Fibroblast of lung (primary cell): ENCODE measurements at regions not wholly inside any gene's neighbourhood (a gene's known extent, or its start where the extent isn't known, plus 50 kb on each side); places are given as distances from the start of the nearest gene placed in this dataset.
"Not testable (repeated sequence)": the region's sequence is repeated elsewhere in the genome, so short reads cannot be mapped to it uniquely, and the experiment has no call there.

ENCODE experiments used
- DNase-seq, 2 donors: peaks; one replicate each; pipeline versions ENCODE4 v3.0.0 to v3.0.0-alpha.2; 2010; ENCODE audit warnings: low read depth in 2 of 2
- H2AFZ ChIP-seq: 2 replicates; pipeline ENCODE4 v1.5.1; 2012; ENCODE audit warnings: low read length, control low read depth, inconsistent platforms
- H3K27ac ChIP-seq: 2 replicates; pipeline ENCODE4 v1.5.1; 2011; ENCODE audit warnings: low read length, control low read depth; ENCODE audit not compliant: insufficient read depth
- H3K27me3 ChIP-seq: 2 replicates; pipeline ENCODE4 v1.5.1; 2011; ENCODE audit warnings: mild to moderate bottlenecking, low read length; ENCODE audit not compliant: control insufficient read depth, insufficient read depth
- H3K36me3 ChIP-seq: 2 replicates; pipeline ENCODE4 v1.5.1; 2011; ENCODE audit warnings: low read length; ENCODE audit not compliant: control insufficient read depth, insufficient read depth
- H3K4me1 ChIP-seq: 2 replicates; pipeline ENCODE4 v1.5.1; 2011; ENCODE audit warnings: low read length; ENCODE audit not compliant: control insufficient read depth, insufficient read depth; ENCODE audit errors: extremely low read depth
- H3K4me2 ChIP-seq: 2 replicates; pipeline ENCODE4 v1.5.1; 2011; ENCODE audit warnings: low read length, control low read depth; ENCODE audit not compliant: insufficient read depth; ENCODE audit errors: extremely low read depth
- H3K4me3 ChIP-seq, 4 experiments: fragments of 200-600 bp in 1 of 4; sonication (generic) in 1 of 4; replicated peaks in 1 of 4; 2 replicates each; pipeline ENCODE4 v1.5.1; 2011 to 2016; ENCODE audit warnings: low read length in 4 of 4, low read depth in 3 of 4, mild to moderate bottlenecking in 3 of 4, control low read depth in 2 of 4, inconsistent platforms in 1 of 4, mixed read lengths in 1 of 4; ENCODE audit not compliant: insufficient read depth in 1 of 4; ENCODE audit errors: control extremely low read depth in 1 of 4
- H3K79me2 ChIP-seq: 2 replicates; pipeline ENCODE4 v1.5.1; 2012; ENCODE audit warnings: mild to moderate bottlenecking, low read length, inconsistent platforms; ENCODE audit not compliant: control insufficient read depth, insufficient read depth
- H3K9ac ChIP-seq: 2 replicates; pipeline ENCODE4 v1.5.1; 2011; ENCODE audit warnings: mild to moderate bottlenecking, low read length, control low read depth; ENCODE audit not compliant: insufficient read depth
- H3K9me3 ChIP-seq: 2 replicates; pipeline ENCODE4 v1.5.1; 2012; ENCODE audit warnings: low read depth, low read length; ENCODE audit not compliant: control insufficient read depth, insufficient read depth
- H4K20me1 ChIP-seq: 2 replicates; pipeline ENCODE4 v1.5.1; 2011; ENCODE audit warnings: low read length; ENCODE audit not compliant: control insufficient read depth, insufficient read depth; ENCODE audit errors: extremely low read depth
- EZH2 ChIP-seq: IDR thresholded peaks from 2 replicates; pipeline ENCODE4 v1.5.1; 2012; ENCODE audit warnings: low read length, control low read depth, mild to moderate bottlenecking; ENCODE audit errors: missing control alignments
- TF ChIP-seq, protein P1 (sequence below), 2 donors: IDR thresholded peaks in 1 of 2; conservative IDR thresholded peaks in 1 of 2; 1 replicate in 1 of 2; 2 replicates in 1 of 2; pipeline ENCODE4 v1.5.1; 2011 to 2012; ENCODE audit warnings: low read length in 2 of 2, control low read depth in 1 of 2, inconsistent platforms in 1 of 2, low read depth in 1 of 2, mild to moderate bottlenecking in 1 of 2

DNA sequence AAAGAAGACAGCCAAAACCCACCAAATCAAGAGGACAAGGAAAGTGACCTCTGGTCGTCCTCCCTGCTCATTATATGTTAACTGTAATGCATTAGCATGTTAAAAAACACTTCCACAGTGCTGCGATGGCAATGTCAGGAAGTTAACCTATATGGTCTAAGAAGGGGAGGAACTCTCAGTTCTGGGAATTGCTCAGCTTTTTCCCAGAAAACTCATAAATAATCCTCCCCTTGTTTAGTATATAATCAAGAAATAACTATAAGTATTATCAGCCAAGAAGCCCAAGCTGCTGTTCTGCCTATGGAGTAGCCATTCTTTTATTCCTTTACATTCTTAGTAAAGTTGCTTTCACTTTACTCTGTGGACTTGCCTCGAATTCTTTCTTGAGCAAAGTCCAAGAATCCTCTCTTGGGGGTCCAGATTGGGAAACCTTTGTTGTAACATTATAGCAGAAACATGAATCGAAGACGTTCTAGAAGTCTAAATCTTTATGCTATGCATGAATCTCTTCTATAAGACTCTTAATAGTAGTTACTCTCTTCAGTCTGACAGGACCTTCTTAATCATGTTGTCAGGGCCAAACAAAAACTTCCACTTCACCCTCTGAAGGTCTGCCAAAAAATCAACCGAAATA, 110.0 kb upstream of the VANGL1 start:
- Histone ChIP-seq H3K9me3 (no peaks in the 10 kb centered on the region), H3K36me3 (no peaks in the 10 kb centered on the region), H3K4me3 (peak overlapping the region in 1 of 4 experiments; percentile 8), H3K27ac (no peak overlapping the region), H3K4me2 (no peak overlapping the region), H3K4me1 (peaks cover 2% of the 10 kb centered on the region), H3K27me3 (no peaks in the 10 kb centered on the region), H2AFZ (no peak overlapping the region), H4K20me1 (no peaks in the 10 kb centered on the region), H3K9ac (no peak overlapping the region), H3K79me2 (no peaks in the 10 kb centered on the region)
- DNase-seq: peak; percentile 18 to 30
- TF ChIP-seq, protein P1, sequence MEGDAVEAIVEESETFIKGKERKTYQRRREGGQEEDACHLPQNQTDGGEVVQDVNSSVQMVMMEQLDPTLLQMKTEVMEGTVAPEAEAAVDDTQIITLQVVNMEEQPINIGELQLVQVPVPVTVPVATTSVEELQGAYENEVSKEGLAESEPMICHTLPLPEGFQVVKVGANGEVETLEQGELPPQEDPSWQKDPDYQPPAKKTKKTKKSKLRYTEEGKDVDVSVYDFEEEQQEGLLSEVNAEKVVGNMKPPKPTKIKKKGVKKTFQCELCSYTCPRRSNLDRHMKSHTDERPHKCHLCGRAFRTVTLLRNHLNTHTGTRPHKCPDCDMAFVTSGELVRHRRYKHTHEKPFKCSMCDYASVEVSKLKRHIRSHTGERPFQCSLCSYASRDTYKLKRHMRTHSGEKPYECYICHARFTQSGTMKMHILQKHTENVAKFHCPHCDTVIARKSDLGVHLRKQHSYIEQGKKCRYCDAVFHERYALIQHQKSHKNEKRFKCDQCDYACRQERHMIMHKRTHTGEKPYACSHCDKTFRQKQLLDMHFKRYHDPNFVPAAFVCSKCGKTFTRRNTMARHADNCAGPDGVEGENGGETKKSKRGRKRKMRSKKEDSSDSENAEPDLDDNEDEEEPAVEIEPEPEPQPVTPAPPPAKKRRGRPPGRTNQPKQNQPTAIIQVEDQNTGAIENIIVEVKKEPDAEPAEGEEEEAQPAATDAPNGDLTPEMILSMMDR (conservative IDR thresholded peaks at IDR 0.05 in 1 of 2, IDR thresholded peaks at IDR 0.05 in 1 of 2; ENCODE audit: low read depth in 1 of 2, low read length in 2 of 2): no peak
- no peak for TF ChIP-seq EZH2

DNA sequence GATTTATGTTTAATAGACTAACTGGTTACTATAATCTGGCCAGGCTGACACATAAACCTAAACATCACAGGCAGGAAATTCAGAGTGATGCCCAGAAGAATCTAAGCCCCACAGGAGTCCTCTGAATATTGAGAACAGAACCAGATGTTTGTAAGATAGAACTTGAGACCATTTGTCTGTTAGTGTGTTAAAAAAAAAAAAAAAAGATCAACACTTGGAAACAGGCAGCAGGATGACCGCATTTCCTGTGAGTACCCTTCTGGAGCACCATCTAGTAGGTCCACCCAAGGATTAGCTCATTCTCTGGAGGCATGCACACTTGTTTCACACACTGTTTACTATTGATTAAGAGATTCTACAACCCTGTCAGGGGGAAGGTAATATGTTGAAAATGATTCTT, 111.4 kb upstream of the VANGL1 start:
- no peaks in the 10 kb centered on the region for H3K36me3 ChIP-seq
- peaks cover 2% of the 10 kb centered on the region for H3K4me1 ChIP-seq
- no peak overlapping the region for H3K4me2 ChIP-seq
- no peaks in the 10 kb centered on the region for H3K79me2 ChIP-seq
- no peak overlapping the region for H3K27ac ChIP-seq
- H3K9ac ChIP-seq: no peak overlapping the region
- no peak for TF ChIP-seq EZH2
- TF ChIP-seq, protein P1 (conservative IDR thresholded peaks at IDR 0.05 in 1 of 2, IDR thresholded peaks at IDR 0.05 in 1 of 2; ENCODE audit: low read depth in 1 of 2, low read length in 2 of 2): no peak
- no peaks in the 10 kb centered on the region for H3K27me3 ChIP-seq
- no peaks in the 10 kb centered on the region for H4K20me1 ChIP-seq
- peak in 1 of 2 donors; percentile 69 for DNase-seq
- H3K4me3 ChIP-seq: no peak overlapping the region
- H3K9me3 ChIP-seq: no peaks in the 10 kb centered on the region
- no peak overlapping the region for H2AFZ ChIP-seq

DNA sequence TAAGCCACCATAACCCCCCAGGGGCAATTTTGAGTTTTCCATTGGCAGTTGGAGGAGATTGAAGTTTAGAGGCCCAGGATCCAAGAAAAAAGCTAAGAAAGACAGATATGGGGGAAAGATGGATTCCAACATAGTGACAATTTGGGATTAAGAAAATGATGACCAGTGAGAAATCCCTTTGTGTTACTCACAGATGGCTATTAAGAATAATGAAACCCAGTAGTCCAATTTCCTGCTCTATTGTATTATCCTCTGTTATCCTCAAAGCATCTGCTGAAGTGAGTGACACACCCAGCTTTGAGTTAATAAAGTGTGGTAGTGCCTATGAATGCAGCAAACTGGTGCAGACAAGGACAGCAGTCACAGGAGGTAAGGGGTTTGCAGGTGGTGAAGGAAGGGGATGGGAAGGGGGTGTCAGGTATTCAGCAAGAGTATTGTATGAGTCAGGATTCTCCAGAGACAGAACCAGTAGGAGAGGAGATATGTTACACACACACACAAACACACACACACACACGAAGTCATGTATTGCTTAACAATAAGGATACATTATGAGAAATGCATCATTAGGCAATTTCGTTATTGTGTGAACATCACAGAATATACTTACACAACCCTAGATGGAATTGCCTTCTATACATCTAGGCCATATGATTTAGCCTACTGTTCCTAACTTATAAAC, 112.4 kb upstream of the VANGL1 start:
- H2AFZ ChIP-seq: no peak overlapping the region
- no peaks in the 10 kb centered on the region for H4K20me1 ChIP-seq
- H3K4me1 ChIP-seq: peaks cover 2% of the 10 kb centered on the region
- H3K4me3 ChIP-seq: no peak overlapping the region
- H3K9me3 ChIP-seq: no peaks in the 10 kb centered on the region
- no peaks in the 10 kb centered on the region for H3K27me3 ChIP-seq
- DNase-seq: no peak
- TF ChIP-seq, protein P1 (conservative IDR thresholded peaks at IDR 0.05 in 1 of 2, IDR thresholded peaks at IDR 0.05 in 1 of 2; ENCODE audit: low read depth in 1 of 2, low read length in 2 of 2): no peak
- no peak for TF ChIP-seq EZH2
- no peak overlapping the region for H3K4me2 ChIP-seq
- no peaks in the 10 kb centered on the region for H3K79me2 ChIP-seq
- H3K27ac ChIP-seq: no peak overlapping the region
- H3K9ac ChIP-seq: no peak overlapping the region
- H3K36me3 ChIP-seq: no peaks in the 10 kb centered on the region

DNA sequence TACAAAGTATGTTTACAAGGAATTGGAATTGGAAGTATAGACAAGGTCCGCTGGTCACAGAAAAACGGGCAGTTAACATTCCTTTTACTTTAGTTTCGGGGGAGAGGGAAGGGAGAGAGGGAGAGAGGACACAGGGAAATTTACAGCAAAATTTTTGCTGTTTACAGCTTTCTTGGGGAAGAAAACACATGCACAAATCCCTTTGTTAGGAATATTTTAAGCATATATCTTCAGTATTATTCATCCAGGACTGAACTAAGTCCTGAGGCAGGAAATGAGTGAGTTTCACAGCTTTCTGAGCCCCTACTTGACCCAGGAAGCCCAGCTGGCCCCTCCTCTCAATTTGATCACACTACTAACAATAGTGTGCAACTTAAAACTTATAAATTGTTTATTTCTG, 113.4 kb upstream of the VANGL1 start:
- H3K36me3 ChIP-seq, H3K4me2 ChIP-seq, H4K20me1 ChIP-seq, H3K27me3 ChIP-seq, H3K4me1 ChIP-seq, H3K9me3 ChIP-seq, H2AFZ ChIP-seq, H3K27ac ChIP-seq, H3K9ac ChIP-seq, DNase-seq, H3K79me2 ChIP-seq, H3K4me3 ChIP-seq: not testable (repeated sequence)
